Heart left ventricle (tissue), 16 donors: ENCODE measurements at regions not wholly inside any gene's neighbourhood (a gene's known extent, or its start where the extent isn't known, plus 50 kb on each side); places are given as distances from the start of the nearest gene placed in this dataset.

Experiments used
- ATAC-seq, 4 donors: fragments of 200-7000 bp; cut with Tn5 transposase; one replicate each; pipeline ENCODE4 v1.9.1; 2020 to 2022; ENCODE audit warnings: moderate library complexity in 4 of 4, mild to moderate bottlenecking in 3 of 4, moderate number of reproducible peaks in 1 of 4
- DNase-seq, 5 donors: peaks; one replicate each; pipeline ENCODE4 v3.0.0-alpha.2; 2020
- H3K27ac ChIP-seq, 12 donors: fragments of 200-600 bp; sonication (generic) in 4 of 12; one replicate each; pipeline versions ENCODE4 v1.5.0 to v1.8.0; 2016 to 2022; ENCODE audit warnings: mild to moderate bottlenecking in 2 of 12
- H3K27me3 ChIP-seq, 9 donors: fragments of 200-600 bp; sonication (generic) in 2 of 9; one replicate each; pipeline versions ENCODE4 v1.5.1 to v1.8.0; 2016 to 2022; ENCODE audit warnings: mild to moderate bottlenecking in 3 of 9
- H3K36me3 ChIP-seq, 9 donors: fragments of 200-600 bp; sonication (generic) in 2 of 9; one replicate each; pipeline versions ENCODE4 v1.5.0 to v1.8.0; 2018 to 2022; ENCODE audit warnings: mild to moderate bottlenecking in 2 of 9
- H3K4me1 ChIP-seq, 12 donors: fragments of 200-600 bp; sonication (generic) in 4 of 12; one replicate each; pipeline versions ENCODE4 v1.5.0 to v1.8.0; 2016 to 2022; ENCODE audit warnings: mild to moderate bottlenecking in 3 of 12
- H3K4me3 ChIP-seq, 12 donors: fragments of 200-600 bp; sonication (generic) in 4 of 12; one replicate each; pipeline versions ENCODE4 v1.5.0 to v1.8.0; 2017 to 2022; ENCODE audit warnings: mild to moderate bottlenecking in 9 of 12, moderate library complexity in 4 of 12
- H3K9me3 ChIP-seq, 12 donors: fragments of 200-600 bp; sonication (generic) in 4 of 12; one replicate each; pipeline versions ENCODE4 v1.5.0 to v1.8.0; 2016 to 2022; ENCODE audit warnings: mild to moderate bottlenecking in 1 of 12
- CTCF ChIP-seq, 12 donors: fragments of 200-600 bp; sonication (generic) in 4 of 12; IDR thresholded peaks; one replicate each; pipeline versions ENCODE4 v1.5.0 to v1.8.0; 2018 to 2022; ENCODE audit warnings: antibody characterized with exemption in 12 of 12, mild to moderate bottlenecking in 5 of 12
- POLR2A ChIP-seq, 2 donors: fragments of 450-650 bp; IDR thresholded peaks; one replicate each; pipeline ENCODE4 v1.6.1; 2017; ENCODE audit warnings: antibody characterized with exemption in 2 of 2, mild to moderate bottlenecking in 2 of 2, moderate library complexity in 2 of 2
- WGBS, 4 donors: extraction: QIAGEN DNeasy Blood & Tissue Kit in 2 of 4; methylation state at CpG; one replicate each; pipeline versions ENCODE4 v1.1.5 to v1.1.7; 2013 to 2018; 5-methylcytosine and 5-hydroxymethylcytosine counted together
- intact Hi-C, 10 donors: fragments of 100-400 bp; cut with DNase I; formaldehyde crosslinking; loops; one replicate each; pipeline versions ENCODE4 v1.11.1 to v1.14.2; 2022
- donor health status: ischemic (EF 13 %, LVEDD 7.1; RV severe dilation, severe dysfunction).
- donor health status: healthy with polysubstance abuse.
- donor health status: DM: no; HTN: yes; CAD: no.
- donor health status: DM: no; HTN: no; CAD: no.
- donor health status: ischemic (EF 25% LVEDD 6.9; RV normal size, moderate dysfunction).
- donor health status: ischemic (EF 25% LVEDD 5.7; RV mildly dilated, moderate dysfunction).
- donor health status: healthy.
- donor health status: DM: yes; HTN: yes; CAD: no.
- donor health status: ischemic (EF 35%, LVEDD 5.7; RV mildly dilated, moderate dysfunction).
- donor health status: nonischemic (EF 11% LVEDD 7.7; RV severe dilation, severe dysfunction).
- donor health status: DM: yes; HTN: yes; CAD: no.
- donor health status: PGD.
- donor health status: ischemic (EF 29% LVEDD 5.4; RV normal size, mild dysfunction).
- donor health status: nonischemic (EF 23%, LVEDD 6.1; RV moderate dilation, normal function).

- ATAC-seq = no peak
- H3K27me3 ChIP-seq = no peaks in the 10 kb centered on the region
- no peaks in the 10 kb centered on the region for H3K4me1 ChIP-seq
- intact Hi-C loops = no loop called here
- no peaks in the 10 kb centered on the region for H3K9me3 ChIP-seq
- WGBS, 4 donors = 67 to 87% (median 76%) methylated on average over 1 of the region's 1 CpG
- H3K36me3 ChIP-seq = no peaks in the 10 kb centered on the region
- H3K4me3 ChIP-seq = no peak overlapping the region
- H3K27ac ChIP-seq = no peak overlapping the region
- no peak for TF ChIP-seq CTCF (IDR thresholded peaks at IDR 0.05)
- no peak for TF ChIP-seq POLR2A (IDR thresholded peaks at IDR 0.05)
- no peak for DNase-seq
Observed at GRCh38 chr18:34280000-34280399, 55.3 kb upstream of the NOL4 start.

GRCh38 chr18:34280653-34281052 is 55.9 kb upstream of the NOL4 start:
- DNase-seq (no peak), ATAC-seq (no peak)
- H3K36me3 ChIP-seq = no peaks in the 10 kb centered on the region
- no peak overlapping the region for H3K27ac ChIP-seq
- H3K4me1 ChIP-seq = no peaks in the 10 kb centered on the region
- no peaks in the 10 kb centered on the region for H3K27me3 ChIP-seq
- intact Hi-C loops = no loop called here
- H3K9me3 ChIP-seq = no peaks in the 10 kb centered on the region
- 79 to 84% (median 81%) methylated on average over 4 of the region's 4 CpGs for WGBS, 4 donors
- no peak overlapping the region for H3K4me3 ChIP-seq
- TF ChIP-seq POLR2A (IDR thresholded peaks at IDR 0.05) (no peak), CTCF (IDR thresholded peaks at IDR 0.05) (no peak)

- DNase-seq (no peak), ATAC-seq (no peak)
- no peaks in the 10 kb centered on the region for H3K27me3 ChIP-seq
- H3K36me3 ChIP-seq = no peaks in the 10 kb centered on the region
- intact Hi-C loops = no loop called here
- no peak overlapping the region for H3K27ac ChIP-seq
- WGBS, 4 donors = 63 to 74% (median 69%) methylated on average over 2 of the region's 2 CpGs
- no peaks in the 10 kb centered on the region for H3K9me3 ChIP-seq
- no peak overlapping the region for H3K4me3 ChIP-seq
- TF ChIP-seq CTCF (IDR thresholded peaks at IDR 0.05) (no peak), POLR2A (IDR thresholded peaks at IDR 0.05) (no peak)
- H3K4me1 ChIP-seq = no peaks in the 10 kb centered on the region
Observed at GRCh38 chr18:34281290-34281689, 56.6 kb upstream of the NOL4 start.

GRCh38 chr18:34281722-34282121 is 57.0 kb upstream of the NOL4 start:
- no peak for TF ChIP-seq CTCF (IDR thresholded peaks at IDR 0.05)
- no peak for TF ChIP-seq POLR2A (IDR thresholded peaks at IDR 0.05)
- ATAC-seq = no peak
- intact Hi-C loops = no loop called here
- Histone ChIP-seq H3K27me3 (no peaks in the 10 kb centered on the region), H3K4me3 (no peak overlapping the region), H3K36me3 (no peaks in the 10 kb centered on the region), H3K9me3 (peaks cover 0 to under 1% (median 0%) of the 10 kb centered on the region in 12 donors), H3K27ac (no peak overlapping the region), H3K4me1 (no peaks in the 10 kb centered on the region)
- DNase-seq = no peak
- 71 to 77% (median 73%) methylated on average over 3 of the region's 3 CpGs for WGBS, 4 donors
